Adrenal gland (tissue), 9 donors: ENCODE measurements at regions not wholly inside any gene's neighbourhood (a gene's known extent, or its start where the extent isn't known, plus 50 kb on each side); places are given as distances from the start of the nearest gene placed in this dataset.

Experiments used
- DNase-seq, 7 donors: peaks; one replicate each; pipeline ENCODE4 v3.0.0-alpha.2; 2019 to 2020
- H3K27ac ChIP-seq, 5 donors: fragments of 200-600 bp; sonication (generic) in 4 of 5; 1 replicate in 3 of 5; 2 replicates in 2 of 5; pipeline versions ENCODE4 v1.5.1 to v1.8.0; 2016 to 2020; ENCODE audit warnings: mild to moderate bottlenecking in 1 of 5
- H3K27me3 ChIP-seq: fragments of 200-600 bp; 2 replicates; pipeline ENCODE4 v1.8.0; 2021
- H3K36me3 ChIP-seq, 2 donors: fragments of 200-600 bp; replicated peaks in 1 of 2; 1 replicate in 1 of 2; 2 replicates in 1 of 2; pipeline versions ENCODE4 v1.5.1 to v1.8.0; 2018 to 2022
- H3K4me1 ChIP-seq, 2 donors: fragments of 200-600 bp; replicated peaks in 1 of 2; 1 replicate in 1 of 2; 2 replicates in 1 of 2; pipeline versions ENCODE4 v1.5.1 to v1.8.0; 2018 to 2021
- H3K4me3 ChIP-seq, 4 donors: fragments of 200-600 bp; sonication (generic) in 3 of 4; one replicate each; pipeline ENCODE4 v1.5.1; 2016 to 2018
- H3K9me3 ChIP-seq, 3 donors: fragments of 200-600 bp; sonication (generic) in 1 of 3; replicated peaks in 1 of 3; 1 replicate in 2 of 3; 2 replicates in 1 of 3; pipeline versions ENCODE4 v1.5.1 to v1.8.0; 2016 to 2021
- CTCF ChIP-seq, 6 experiments: fragments of 450-650 bp in 4 of 6; fragments of 200-600 bp in 2 of 6; sonication (generic) in 1 of 6; IDR thresholded peaks; 1 replicate in 5 of 6; 2 replicates in 1 of 6; pipeline versions ENCODE4 v1.5.1 to v1.8.0; 2016 to 2021; ENCODE audit warnings: antibody characterized with exemption in 6 of 6, mild to moderate bottlenecking in 2 of 6, moderate library complexity in 1 of 6
- POLR2A ChIP-seq, 2 donors: fragments of 450-650 bp; IDR thresholded peaks; one replicate each; pipeline ENCODE4 v1.6.1; 2017; ENCODE audit warnings: antibody characterized with exemption in 2 of 2, mild to moderate bottlenecking in 2 of 2, moderate library complexity in 1 of 2
- WGBS, 4 donors: extraction: QIAGEN DNeasy Blood & Tissue Kit in 2 of 4; methylation state at CpG; one replicate each; pipeline versions ENCODE4 v1.1.5 to v1.1.7; 2013 to 2017; 5-methylcytosine and 5-hydroxymethylcytosine counted together
- intact Hi-C, 2 donors: fragments of 100-400 bp; cut with DNase I; formaldehyde crosslinking; loops; one replicate each; pipeline versions ENCODE4 v1.14.1 to v1.15.0; 2022 to 2023
- donor health status: healthy with polysubstance abuse.
- donor health status: Bipolar disorder and iron deficiency.
- donor health status: DM: yes; HTN: yes; CAD: no.
- donor health status: DM: no; HTN: no; CAD: no.
- donor health status: DM: no; HTN: no; CAD: no.

GRCh38 chr3:115233021-115233420, 85.9 kb upstream of the ZBTB20 start:
- no peak overlapping the region for H3K4me3 ChIP-seq
- H3K9me3 ChIP-seq, result no peaks in the 10 kb centered on the region
- WGBS, 4 donors, result 69 to 85% (median 75%) methylated on average over 2 of the region's 2 CpGs
- H3K27me3 ChIP-seq, result no peaks in the 10 kb centered on the region
- no peaks in the 10 kb centered on the region for H3K36me3 ChIP-seq
- TF ChIP-seq POLR2A (IDR thresholded peaks at IDR 0.05), result no peak
- TF ChIP-seq CTCF (IDR thresholded peaks at IDR 0.05), result no peak
- no peak overlapping the region for H3K27ac ChIP-seq
- no peak for DNase-seq
- intact Hi-C loops, result no loop called here
- no peaks in the 10 kb centered on the region for H3K4me1 ChIP-seq

- Histone ChIP-seq H3K4me1 (peaks cover 0 to 6% of the 10 kb centered on the region in 2 donors), H3K27ac (no peak overlapping the region), H3K36me3 (no peaks in the 10 kb centered on the region), H3K27me3 (no peaks in the 10 kb centered on the region), H3K4me3 (no peak overlapping the region), H3K9me3 (no peaks in the 10 kb centered on the region)
- DNase-seq, result no peak
- WGBS, 4 donors, result 71 to 80% (median 79%) methylated on average over 2 of the region's 2 CpGs
- intact Hi-C loops, result no loop called here
- no peak for TF ChIP-seq CTCF (IDR thresholded peaks at IDR 0.05)
- no peak for TF ChIP-seq POLR2A (IDR thresholded peaks at IDR 0.05)
These were observed 89.4 kb upstream of the ZBTB20 start for GRCh38 chr3:115236496-115236895.

GRCh38 chr3:115239717-115240116, 92.6 kb upstream of the ZBTB20 start:
- no peak overlapping the region for H3K4me3 ChIP-seq
- intact Hi-C loops, result no loop called here
- WGBS, 4 donors, result 18 to 40% (median 28%) methylated on average over 6 of the region's 6 CpGs
- DNase-seq, result peak; percentile 53 to 89 (median 78)
- TF ChIP-seq CTCF (IDR thresholded peaks at IDR 0.05), result no peak
- peak in 1 of 2 donors; percentile 16 for TF ChIP-seq POLR2A (IDR thresholded peaks at IDR 0.05)
- peak overlapping the region in 2 of 5 donors; percentile 33 to 50 for H3K27ac ChIP-seq
- no peaks in the 10 kb centered on the region for H3K36me3 ChIP-seq
- H3K27me3 ChIP-seq, result no peaks in the 10 kb centered on the region
- H3K9me3 ChIP-seq, result no peaks in the 10 kb centered on the region
- H3K4me1 ChIP-seq, result peaks cover 0 to 6% of the 10 kb centered on the region in 2 donors

GRCh38 chr3:115244350-115244749, 97.3 kb upstream of the ZBTB20 start:
- Histone ChIP-seq H3K36me3 (no peaks in the 10 kb centered on the region), H3K4me1 (peaks cover 0 to 6% of the 10 kb centered on the region in 2 donors), H3K27ac (no peak overlapping the region), H3K9me3 (no peaks in the 10 kb centered on the region), H3K4me3 (no peak overlapping the region), H3K27me3 (no peaks in the 10 kb centered on the region)
- WGBS, 4 donors, result 72 to 85% (median 76%) methylated on average over 3 of the region's 3 CpGs
- TF ChIP-seq CTCF (IDR thresholded peaks at IDR 0.05), result no peak
- no peak for TF ChIP-seq POLR2A (IDR thresholded peaks at IDR 0.05)
- intact Hi-C loops, result no loop called here
- DNase-seq, result no peak
